Activated gamma-delta T cell treated with anti-CD3 and anti-CD28 coated beads, Interleukin-2, amount 50 U/mL, for 16 hours (primary cell): ENCODE measurements at regions not wholly inside any gene's neighbourhood (a gene's known extent, or its start where the extent isn't known, plus 50 kb on each side); places are given as distances from the start of the nearest gene placed in this dataset.
"Not testable (repeated sequence)": the region's sequence is repeated elsewhere in the genome, so short reads cannot be mapped to it uniquely, and the experiment has no call there.

Experiments used
- DNase-seq: peaks from one replicate; pipeline ENCODE4 v3.0.0-alpha.2; 2020; ENCODE audit warnings: low read depth

GRCh38 chr4:104549736-104550135 lies 55.0 kb upstream of the CXXC4 start:
- DNase-seq, result no peak

DNA sequence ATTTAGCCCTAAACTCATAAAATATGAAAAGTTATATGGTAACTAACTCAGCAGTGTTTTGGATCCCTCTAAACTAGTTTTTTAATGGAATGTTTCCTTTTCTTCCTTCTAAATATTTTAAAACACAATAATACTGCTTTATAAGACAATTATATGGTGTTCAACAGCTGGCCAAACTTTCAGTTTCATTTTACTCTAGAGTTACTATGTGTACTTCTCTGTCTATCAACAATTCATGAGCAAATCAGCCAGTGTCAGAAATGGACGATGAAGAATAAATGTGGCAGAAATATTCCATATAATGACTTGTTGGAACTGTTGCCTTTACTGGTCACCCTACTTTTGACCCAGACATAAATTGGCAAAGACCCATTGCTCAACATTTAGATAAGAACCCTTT lies 64.8 kb upstream of the CXXC4 start:
- DNase-seq, result no peak

DNA sequence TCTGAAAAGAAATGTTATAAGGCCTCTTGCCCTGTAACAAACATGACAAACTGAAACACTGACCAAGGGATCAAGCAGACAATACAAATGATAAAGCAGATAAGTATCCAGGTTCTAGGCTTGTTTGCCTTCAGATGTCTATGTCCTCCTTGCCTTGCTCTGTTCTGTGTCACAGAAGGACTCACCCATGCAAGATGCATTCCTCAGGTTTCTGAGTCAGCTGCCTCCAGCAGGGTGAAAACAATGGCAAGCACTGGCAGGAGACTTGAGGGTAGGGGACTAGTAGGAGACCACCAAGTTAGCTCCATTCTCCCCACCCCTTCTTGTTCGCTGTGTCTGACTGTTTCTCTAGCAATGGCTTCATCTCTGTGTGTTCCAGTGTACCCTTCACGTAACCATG lies 76.6 kb upstream of the CXXC4 start:
- DNase-seq, result no peak

DNA sequence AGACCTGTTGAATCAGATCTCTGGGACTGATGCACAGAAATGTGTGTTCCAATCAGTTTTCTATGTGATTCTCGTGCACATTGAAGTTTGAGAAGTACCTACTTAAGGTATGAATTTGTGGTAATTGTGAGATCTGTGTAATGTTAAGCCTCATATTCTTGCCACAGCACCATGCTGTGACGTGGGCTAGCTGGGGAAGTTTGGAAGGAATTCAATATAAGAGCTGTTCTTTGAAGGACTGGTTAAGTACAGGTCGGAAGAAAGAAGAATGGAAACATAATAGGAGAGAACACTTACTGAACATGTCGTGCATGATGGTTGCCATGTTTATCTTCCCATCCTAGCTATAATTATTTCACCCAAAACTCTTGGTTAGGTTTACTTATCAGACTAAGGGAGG lies 79.7 kb upstream of the CXXC4 start:
- DNase-seq, result no peak

DNA sequence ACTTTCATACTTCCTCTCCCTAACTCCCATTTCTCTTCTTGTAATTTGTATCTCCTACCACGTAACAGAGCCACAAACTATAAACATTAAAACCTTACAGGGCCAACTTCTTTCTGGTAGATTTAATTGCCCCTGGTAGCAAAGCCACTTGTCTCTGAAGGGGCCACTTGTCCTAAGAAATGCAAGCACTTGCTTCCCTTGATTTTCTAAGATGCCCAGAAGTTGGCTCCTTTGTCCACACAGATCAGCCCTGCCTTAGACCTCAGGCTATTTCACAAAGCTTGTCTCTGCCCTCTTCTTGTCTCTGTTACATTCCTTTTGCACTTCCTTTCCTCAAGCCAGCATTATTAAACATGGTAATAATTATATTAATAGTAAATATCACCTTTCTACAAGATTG lies 80.6 kb upstream of the CXXC4 start:
- DNase-seq, result no peak

- DNase-seq, result no peak
Measured at GRCh38 chr4:104577405-104577804, 82.7 kb upstream of the CXXC4 start.

DNA sequence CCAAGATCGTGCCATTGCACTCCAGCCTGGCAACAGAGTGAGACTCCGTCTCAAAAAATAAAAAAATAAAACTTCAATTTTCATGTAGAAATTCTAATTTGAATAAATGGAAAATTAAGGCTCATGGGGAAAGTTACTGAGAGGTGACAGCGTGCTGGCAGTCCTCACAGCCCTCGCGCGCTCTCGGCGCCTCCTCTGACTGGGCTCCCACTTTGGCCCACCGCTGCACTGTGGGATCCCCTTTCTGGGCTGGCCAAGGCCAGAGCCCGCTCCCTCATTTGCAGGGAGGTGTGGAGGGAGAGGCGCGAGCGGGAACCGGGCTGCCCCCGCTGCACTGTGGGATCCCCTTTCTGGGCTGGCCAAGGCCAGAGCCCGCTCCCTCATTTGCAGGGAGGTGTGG lies 86.8 kb upstream of the CXXC4 start:
- not testable (repeated sequence) for DNase-seq

DNA sequence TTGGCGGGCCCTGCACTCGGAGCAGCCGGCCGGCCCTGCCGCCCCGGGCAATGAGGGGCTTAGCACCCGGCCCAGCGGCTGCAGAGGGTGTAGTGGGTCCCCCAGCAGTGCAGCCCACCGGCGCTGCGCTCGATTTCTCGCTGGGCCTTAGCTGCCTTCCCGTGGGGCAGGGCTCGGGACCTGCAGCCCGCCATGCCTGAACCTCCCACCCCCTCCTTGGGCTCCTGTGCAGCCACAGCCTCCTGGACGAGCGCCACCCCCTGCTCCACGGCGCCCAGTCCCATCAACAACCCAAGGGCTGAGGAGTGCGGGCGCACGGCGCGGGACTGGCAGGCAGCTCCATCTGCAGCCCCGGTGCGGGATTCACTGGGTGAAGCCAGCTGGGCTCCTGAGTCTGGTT lies 87.4 kb upstream of the CXXC4 start:
- DNase-seq, result not testable (repeated sequence)

GRCh38 chr4:104589264-104589868 lies 94.7 kb upstream of the CXXC4 start:
- DNase-seq, result no peak

DNA sequence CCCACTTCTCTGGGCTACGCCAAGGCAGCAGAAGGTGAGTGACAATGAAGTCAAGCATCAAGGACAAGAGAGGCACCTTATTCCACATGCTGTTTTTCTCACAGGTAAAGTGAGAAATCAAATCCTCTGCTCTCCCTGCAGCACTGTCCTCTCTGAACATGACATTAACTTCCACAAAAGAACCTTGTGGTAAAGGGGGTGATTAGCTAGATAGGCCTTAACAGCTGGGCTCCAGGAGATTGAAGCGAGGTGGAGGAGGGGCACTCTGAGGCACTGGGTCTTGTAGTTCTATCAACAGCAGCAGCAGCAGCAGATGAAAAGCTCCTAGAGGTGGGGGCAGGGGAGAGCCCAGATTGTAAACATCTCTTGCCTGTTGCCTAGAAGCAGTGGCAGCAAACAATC lies 96.8 kb upstream of the CXXC4 start:
- no peak for DNase-seq

GRCh38 chr4:104592183-104592582 lies 97.5 kb upstream of the CXXC4 start:
- DNase-seq, result no peak

DNA sequence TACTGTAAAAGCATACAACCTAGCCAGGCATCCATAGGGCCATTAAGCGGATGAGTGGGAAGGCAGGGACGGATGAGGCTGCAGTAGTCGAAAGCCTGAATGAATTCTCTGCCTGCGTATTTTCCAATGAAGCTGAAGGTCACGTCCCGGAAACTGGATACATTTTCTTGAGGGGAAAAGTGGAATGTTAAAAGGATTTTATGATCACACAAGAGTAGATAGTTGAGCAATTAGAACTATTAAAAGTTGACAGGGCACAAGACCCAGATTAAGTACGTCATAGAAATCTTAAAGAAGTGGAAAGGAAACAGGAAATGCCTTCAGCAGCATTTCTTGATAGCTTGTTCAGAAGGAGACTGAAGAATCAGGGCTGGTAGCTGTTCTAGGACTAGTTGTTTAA lies 98.3 kb upstream of the CXXC4 start:
- DNase-seq, result no peak

- no peak for DNase-seq
Measured at GRCh38 chr4:104596189-104596588, 101.5 kb upstream of the CXXC4 start.

GRCh38 chr4:104615496-104615895 lies 120.8 kb upstream of the CXXC4 start:
- no peak for DNase-seq

DNA sequence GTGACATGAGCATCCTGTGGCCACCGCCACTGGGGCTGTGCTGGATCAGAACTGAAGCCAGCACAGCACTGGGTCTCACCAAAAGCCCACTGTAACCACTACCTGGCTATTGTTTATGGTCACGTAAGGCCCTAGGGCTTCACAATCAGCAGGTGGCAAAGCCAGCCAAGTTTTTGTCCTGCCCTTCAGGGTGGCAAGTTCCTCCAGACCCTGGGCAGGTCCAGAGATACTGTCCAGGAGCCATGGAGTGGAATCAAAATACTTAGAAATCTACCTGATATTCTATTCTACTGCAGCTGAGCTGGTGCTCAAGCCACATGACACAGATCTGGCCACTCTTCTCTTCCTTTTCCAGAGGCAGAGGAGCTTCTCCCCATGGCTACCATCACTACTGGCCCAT lies 121.2 kb upstream of the CXXC4 start:
- no peak for DNase-seq

- no peak for DNase-seq
Measured at GRCh38 chr4:104616401-104616820, 121.7 kb upstream of the CXXC4 start.

GRCh38 chr4:104625706-104626105 lies 131.0 kb upstream of the CXXC4 start:
- DNase-seq, result no peak

DNA sequence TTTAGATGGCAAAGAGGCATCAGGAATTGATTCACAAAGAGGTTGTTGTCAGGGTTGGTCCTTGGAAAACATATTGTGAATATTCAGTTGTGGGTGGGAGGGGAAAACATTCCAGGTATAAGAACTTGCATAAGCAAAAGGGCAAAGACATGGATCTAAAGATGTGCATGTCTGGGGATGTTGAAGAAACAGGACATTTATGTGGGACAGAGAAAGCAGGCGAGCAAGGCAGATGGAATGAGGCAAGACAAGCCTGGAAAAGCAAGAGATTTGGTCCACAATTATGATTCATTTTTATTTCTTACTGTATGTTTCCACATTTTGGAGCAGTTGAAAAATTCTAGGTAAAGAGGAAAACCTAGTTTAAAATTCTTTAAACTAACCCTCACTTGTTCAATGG lies 134.9 kb upstream of the CXXC4 start:
- no peak for DNase-seq

DNA sequence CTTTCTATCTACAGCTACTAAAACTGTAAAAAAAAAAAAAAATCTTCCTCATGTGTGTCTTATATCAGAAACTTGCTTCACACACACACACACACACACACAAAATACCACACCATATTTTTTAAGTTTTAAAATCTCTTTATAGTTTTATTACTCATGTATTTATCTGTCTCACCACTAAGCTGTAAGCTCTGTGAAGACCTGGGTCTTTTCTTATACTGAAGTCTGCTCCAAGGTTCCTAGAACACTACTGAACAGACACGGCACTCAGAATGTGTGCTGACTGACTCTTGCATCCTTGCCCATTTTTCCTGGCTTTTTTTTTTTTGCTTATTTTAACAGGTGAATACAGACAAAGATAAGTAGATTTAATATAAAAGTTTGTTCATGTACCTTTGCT lies 135.6 kb upstream of the CXXC4 start:
- DNase-seq, result no peak

GRCh38 chr4:104631000-104631399 lies 136.3 kb upstream of the CXXC4 start:
- DNase-seq, result no peak

DNA sequence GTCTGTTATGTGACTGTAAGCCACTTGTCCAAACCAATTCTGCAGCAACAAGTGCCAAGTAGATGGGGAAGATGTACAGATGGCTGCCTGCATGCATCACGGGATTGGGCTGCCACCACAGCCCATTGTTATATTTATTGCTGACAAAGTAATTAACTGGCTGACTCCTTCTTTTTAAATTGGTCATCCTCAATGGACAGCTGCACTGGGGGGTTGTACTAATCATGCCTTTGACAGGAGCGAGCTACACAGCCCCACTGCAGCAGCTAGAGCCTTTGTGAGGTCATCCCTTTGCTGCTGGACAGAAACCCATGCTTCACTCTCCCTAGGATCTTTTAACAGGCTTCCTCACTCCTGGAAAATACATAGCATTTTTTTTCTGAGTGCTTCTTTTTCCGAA lies 146.7 kb upstream of the CXXC4 start:
- no peak for DNase-seq

GRCh38 chr4:104642521-104642920 lies 147.8 kb upstream of the CXXC4 start:
- no peak for DNase-seq

- no peak for DNase-seq
Measured at GRCh38 chr4:104643805-104644204, 149.1 kb upstream of the CXXC4 start.

- no peak for DNase-seq
Measured at GRCh38 chr4:104649631-104650030, 154.9 kb upstream of the CXXC4 start.

DNA sequence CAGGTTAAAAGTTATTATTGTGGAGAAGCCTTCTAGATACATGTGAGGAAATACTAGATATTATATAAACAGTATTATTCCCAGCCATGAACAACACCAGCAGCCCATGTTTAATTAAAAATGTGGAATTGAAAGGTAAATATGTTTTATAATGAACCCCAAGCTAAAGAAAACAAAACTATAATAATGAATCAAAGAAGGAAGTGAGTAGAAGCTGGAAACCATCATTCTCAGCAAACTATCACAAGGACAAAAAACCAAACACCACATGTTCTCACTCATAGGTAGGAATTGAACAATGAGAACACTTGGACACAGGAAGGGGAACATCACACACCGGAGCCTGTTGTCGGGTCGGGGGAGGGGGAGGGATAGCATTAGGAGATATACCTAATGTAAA lies 167.6 kb upstream of the CXXC4 start:
- not testable (repeated sequence) for DNase-seq
